GM10248 (cell line): ENCODE measurements at regions not wholly inside any gene's neighbourhood (a gene's known extent, or its start where the extent isn't known, plus 50 kb on each side); places are given as distances from the start of the nearest gene placed in this dataset.

Experiments used
- CTCF ChIA-PET: fragments of 300-600 bp; sonication (Branson Sonifier 250); formaldehyde crosslinking; extraction: SDS; loops from one replicate; lab custom pipeline; 2021; ENCODE audit warnings: antibody characterized with exemption; lab: Yijun Ruan, JAX
- POLR2A ChIA-PET: fragments of 350-650 bp; sonication (Branson Sonifier 250); formaldehyde crosslinking; extraction: SDS; loops from one replicate; lab custom pipeline; 2020; ENCODE audit warnings: antibody characterized with exemption; lab: Yijun Ruan, JAX
- DNase-seq: peaks from one replicate; pipeline ENCODE4 v3.0.0; 2012; ENCODE audit errors: extremely low spot score
- CTCF ChIP-seq: IDR thresholded peaks from 2 replicates; pipeline ENCODE4 v1.5.1; 2012; ENCODE audit warnings: mild to moderate bottlenecking, low read depth; ENCODE audit errors: extremely low read depth, missing control alignments, control extremely low read depth

DNA sequence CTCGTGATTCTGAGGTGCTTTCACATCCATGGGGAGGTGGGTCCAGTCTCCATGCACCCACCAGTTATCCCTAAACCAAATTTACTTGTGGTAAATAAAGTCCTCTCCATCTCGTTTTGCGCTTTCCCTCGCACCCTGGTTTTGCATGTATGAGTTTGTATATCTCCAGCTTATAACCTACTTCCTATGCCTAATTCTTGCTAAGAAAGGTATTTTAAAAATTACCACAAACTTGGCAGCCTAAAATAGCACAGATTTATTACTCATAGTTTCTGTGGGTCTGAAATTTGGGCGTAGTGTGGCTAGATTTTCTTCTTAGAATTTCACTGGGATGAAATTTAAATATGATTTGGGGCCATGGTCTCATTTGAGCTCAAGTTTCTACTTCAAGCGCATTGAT is 511.5 kb downstream of the NYAP2 start:
- DNase-seq: no peak
- ChIA-PET CTCF (interaction anchor here (0.9 to 1.6 kb wide), 3 partner anchors 12 to 22 kb away, joined by 3 read pairs; no protein-coding TSS in a partner anchor), POLR2A (no interaction called here)
- TF ChIP-seq CTCF: no peak

DNA sequence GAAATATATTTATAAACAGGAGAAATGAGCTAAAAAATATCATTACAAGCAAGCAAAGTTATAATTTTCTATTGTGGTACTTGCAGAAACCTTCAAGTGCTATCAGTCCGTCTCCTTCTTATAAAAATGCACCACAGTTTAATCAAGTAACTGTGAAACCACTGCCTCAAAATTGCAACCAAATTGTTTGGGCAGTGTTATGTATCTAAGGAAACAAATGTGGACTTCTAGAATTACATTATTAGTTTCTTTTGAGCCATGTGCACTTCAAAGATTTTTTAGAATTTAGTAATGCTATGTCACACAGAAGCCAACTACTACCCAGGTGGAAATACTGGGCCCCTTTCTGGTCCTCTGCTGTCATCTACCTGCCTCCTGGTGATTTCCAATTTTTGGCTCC is 495.6 kb downstream of the NYAP2 start:
- TF ChIP-seq CTCF: no peak
- POLR2A ChIA-PET: no interaction called here
- no peak for DNase-seq
- CTCF ChIA-PET: interaction anchor here (1.7 kb wide), 1 partner anchor 16 kb away, joined by 3 read pairs; no protein-coding TSS in a partner anchor

DNA sequence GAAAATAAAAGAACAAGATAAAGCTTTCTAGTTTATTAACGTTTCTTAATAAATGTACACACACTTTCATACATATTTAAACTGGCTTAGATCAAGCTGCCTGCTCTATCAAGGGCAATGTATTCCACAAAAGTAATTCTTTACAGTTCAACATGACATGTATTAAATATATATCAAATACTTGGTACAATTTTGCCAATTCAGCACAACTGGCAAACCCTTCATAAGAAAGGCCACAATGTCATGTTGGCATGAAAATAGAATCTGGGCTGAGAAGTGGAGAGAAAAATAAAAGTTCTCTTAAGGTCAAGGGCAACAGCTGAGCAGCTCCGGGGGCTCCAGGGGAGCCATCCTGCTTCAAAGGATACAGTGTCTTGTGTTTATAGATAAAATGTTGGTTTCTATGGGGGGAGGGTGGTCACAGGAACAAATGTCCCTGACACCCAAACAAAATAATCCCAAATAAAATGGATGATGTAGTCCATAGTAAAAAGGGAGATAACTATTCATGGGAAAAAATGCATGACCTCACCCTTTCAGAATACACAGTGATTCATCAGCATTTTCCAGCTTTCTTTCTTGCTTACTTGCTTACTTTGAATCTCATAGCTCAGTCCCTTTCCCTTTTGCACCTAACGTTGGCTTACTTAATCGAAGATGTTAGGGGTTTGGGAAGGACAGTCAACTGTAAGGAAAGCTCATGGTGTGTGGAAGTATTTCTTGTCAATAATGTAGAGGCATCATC is 494.9 kb downstream of the NYAP2 start:
- POLR2A ChIA-PET: no interaction called here
- no peak for TF ChIP-seq CTCF
- no peak for DNase-seq
- CTCF ChIA-PET: interaction anchor here (0.7 to 1.7 kb wide), 2 partner anchors 9 to 17 kb away, joined by 3 to 4 read pairs; no protein-coding TSS in a partner anchor

GRCh38 chr2:225893151-225893550 is 493.6 kb downstream of the NYAP2 start:
- TF ChIP-seq CTCF: no peak
- ChIA-PET CTCF (interaction anchor here (6.0 kb wide), 1 partner anchor 909 kb away, joined by 58 read pairs; the partner anchor contains the start of gene IRS1), POLR2A (no interaction called here)
- no peak for DNase-seq

DNA sequence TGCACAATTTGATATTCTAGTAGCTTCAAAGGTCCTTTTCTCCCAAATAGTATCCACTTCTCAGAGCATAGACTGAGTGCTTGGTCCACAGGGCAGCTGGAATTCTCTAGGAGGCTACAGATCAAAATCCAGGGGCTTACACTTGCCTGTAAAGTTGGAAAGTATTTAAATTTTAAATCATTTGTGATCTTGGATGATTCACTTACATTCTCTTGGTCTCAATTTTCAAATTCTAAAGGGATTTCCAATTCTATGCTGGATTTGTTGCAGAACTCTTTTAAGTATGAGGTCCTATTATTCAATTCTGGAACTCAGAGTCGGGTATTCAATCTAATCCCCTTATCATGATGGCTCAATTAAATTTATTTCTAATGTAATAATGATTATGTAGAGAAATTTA is 492.3 kb downstream of the NYAP2 start:
- TF ChIP-seq CTCF: no peak
- ChIA-PET CTCF (interaction anchor here (6.0 kb wide), 1 partner anchor 911 kb away, joined by 58 read pairs; the partner anchor contains the start of gene IRS1), POLR2A (no interaction called here)
- DNase-seq: no peak

GRCh38 chr2:225891013-225891412 is 491.5 kb downstream of the NYAP2 start:
- POLR2A ChIA-PET: no interaction called here
- CTCF ChIA-PET: interaction anchor here (6.0 kb wide), 1 partner anchor 911 kb away, joined by 58 read pairs; the partner anchor contains the start of gene IRS1
- no peak for TF ChIP-seq CTCF

More at GRCh38 chr2:225891013-225891412, 491.5 kb downstream of the NYAP2 start:
- no peak for DNase-seq
